ENCODE measurements at regions not wholly inside any gene's neighbourhood (a gene's known extent, or its start where the extent isn't known, plus 50 kb on each side); places are given as distances from the start of the nearest gene placed in this dataset.

GRCh38 chr15:53203454-53203853, 413.3 kb upstream of the ONECUT1 start:
- Histone ChIP-seq H3K4me2 (ENCODE audit: low read depth, low read length, poor library complexity, severe bottlenecking) (no peak overlapping the region), H3K27me3 (ENCODE audit: low read length) (no peaks in the 10 kb centered on the region), H2AFZ (ENCODE audit: low read depth, low read length, severe bottlenecking) (no peak overlapping the region), H3K79me2 (ENCODE audit: insufficient read depth, low read length) (no peaks in the 10 kb centered on the region), H3K36me3 (ENCODE audit: low read length) (no peaks in the 10 kb centered on the region), H4K20me1 (ENCODE audit: low read depth, low read length) (no peaks in the 10 kb centered on the region), H3K9me3 (ENCODE audit: insufficient read depth, low read length) (no peaks in the 10 kb centered on the region), H3K27ac (ENCODE audit: low read depth, low read length) (no peak overlapping the region), H3K9ac (ENCODE audit: low read length) (no peak overlapping the region), H3K9me2 (replicated peaks; ENCODE audit: insufficient read depth, low read length) (no peaks in the 10 kb centered on the region), H3F3A (ENCODE audit: insufficient read depth) (no peaks in the 10 kb centered on the region), H3K4me3 (ENCODE audit: insufficient read depth, low read length, poor library complexity, severe bottlenecking) (no peak overlapping the region)
- TF ChIP-seq, protein P1, sequence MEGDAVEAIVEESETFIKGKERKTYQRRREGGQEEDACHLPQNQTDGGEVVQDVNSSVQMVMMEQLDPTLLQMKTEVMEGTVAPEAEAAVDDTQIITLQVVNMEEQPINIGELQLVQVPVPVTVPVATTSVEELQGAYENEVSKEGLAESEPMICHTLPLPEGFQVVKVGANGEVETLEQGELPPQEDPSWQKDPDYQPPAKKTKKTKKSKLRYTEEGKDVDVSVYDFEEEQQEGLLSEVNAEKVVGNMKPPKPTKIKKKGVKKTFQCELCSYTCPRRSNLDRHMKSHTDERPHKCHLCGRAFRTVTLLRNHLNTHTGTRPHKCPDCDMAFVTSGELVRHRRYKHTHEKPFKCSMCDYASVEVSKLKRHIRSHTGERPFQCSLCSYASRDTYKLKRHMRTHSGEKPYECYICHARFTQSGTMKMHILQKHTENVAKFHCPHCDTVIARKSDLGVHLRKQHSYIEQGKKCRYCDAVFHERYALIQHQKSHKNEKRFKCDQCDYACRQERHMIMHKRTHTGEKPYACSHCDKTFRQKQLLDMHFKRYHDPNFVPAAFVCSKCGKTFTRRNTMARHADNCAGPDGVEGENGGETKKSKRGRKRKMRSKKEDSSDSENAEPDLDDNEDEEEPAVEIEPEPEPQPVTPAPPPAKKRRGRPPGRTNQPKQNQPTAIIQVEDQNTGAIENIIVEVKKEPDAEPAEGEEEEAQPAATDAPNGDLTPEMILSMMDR (IDR thresholded peaks at IDR 0.05; ENCODE audit: insufficient read depth, low read length, poor library complexity, severe bottlenecking), result no peak
- TF ChIP-seq EZH2phosphoT487 (conservative IDR thresholded peaks at IDR 0.05; ENCODE audit: low read length), result no peak

GRCh38 chr15:53202876-53203275, 412.7 kb upstream of the ONECUT1 start:
- Histone ChIP-seq H3K9me2 (replicated peaks; ENCODE audit: insufficient read depth, low read length) (no peaks in the 10 kb centered on the region), H3F3A (ENCODE audit: insufficient read depth) (no peaks in the 10 kb centered on the region), H3K4me3 (ENCODE audit: insufficient read depth, low read length, poor library complexity, severe bottlenecking) (no peak overlapping the region), H3K79me2 (ENCODE audit: insufficient read depth, low read length) (no peaks in the 10 kb centered on the region), H3K27me3 (ENCODE audit: low read length) (no peaks in the 10 kb centered on the region), H3K36me3 (ENCODE audit: low read length) (no peaks in the 10 kb centered on the region), H4K20me1 (ENCODE audit: low read depth, low read length) (no peaks in the 10 kb centered on the region), H3K9ac (ENCODE audit: low read length) (no peak overlapping the region), H3K9me3 (ENCODE audit: insufficient read depth, low read length) (no peaks in the 10 kb centered on the region), H2AFZ (ENCODE audit: low read depth, low read length, severe bottlenecking) (no peak overlapping the region), H3K4me2 (ENCODE audit: low read depth, low read length, poor library complexity, severe bottlenecking) (no peak overlapping the region), H3K27ac (ENCODE audit: low read depth, low read length) (no peak overlapping the region)
- TF ChIP-seq, protein P1 (IDR thresholded peaks at IDR 0.05; ENCODE audit: insufficient read depth, low read length, poor library complexity, severe bottlenecking), result no peak
- no peak for TF ChIP-seq EZH2phosphoT487 (conservative IDR thresholded peaks at IDR 0.05; ENCODE audit: low read length)

DNA sequence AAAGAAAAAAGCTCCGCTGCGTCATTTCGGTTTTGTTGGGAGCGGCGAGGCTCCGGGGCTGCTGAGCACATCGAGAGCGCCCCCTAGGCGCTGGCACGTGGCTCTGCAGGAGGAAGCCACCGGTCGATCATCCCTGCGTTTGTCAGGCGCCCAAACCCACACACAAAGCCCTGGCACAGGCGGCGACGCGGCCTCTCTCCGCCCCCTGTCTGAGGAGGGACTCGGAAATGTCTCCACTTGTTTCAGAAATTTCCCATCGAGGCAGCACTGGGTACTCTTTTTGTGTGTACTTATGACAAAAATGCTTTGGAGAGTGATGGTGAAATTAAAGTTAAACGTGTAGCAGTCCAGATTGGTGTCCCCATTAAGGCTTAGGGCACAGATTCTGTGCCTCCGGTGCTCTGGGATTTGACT, 407.3 kb upstream of the ONECUT1 start:
- H3K79me2 ChIP-seq (ENCODE audit: insufficient read depth, low read length), result no peaks in the 10 kb centered on the region
- H3K4me3 ChIP-seq (ENCODE audit: insufficient read depth, low read length, poor library complexity, severe bottlenecking), result no peak overlapping the region
- no peaks in the 10 kb centered on the region for H3F3A ChIP-seq (ENCODE audit: insufficient read depth)
- H3K4me2 ChIP-seq (ENCODE audit: low read depth, low read length, poor library complexity, severe bottlenecking), result no peak overlapping the region
- H3K36me3 ChIP-seq (ENCODE audit: low read length), result no peaks in the 10 kb centered on the region
- H3K27me3 ChIP-seq (ENCODE audit: low read length), result no peaks in the 10 kb centered on the region
- H3K9me3 ChIP-seq (ENCODE audit: insufficient read depth, low read length), result no peaks in the 10 kb centered on the region
- no peak overlapping the region for H3K27ac ChIP-seq (ENCODE audit: low read depth, low read length)
- no peak overlapping the region for H2AFZ ChIP-seq (ENCODE audit: low read depth, low read length, severe bottlenecking)
- H3K9ac ChIP-seq (ENCODE audit: low read length), result no peak overlapping the region
- no peaks in the 10 kb centered on the region for H3K9me2 ChIP-seq (replicated peaks; ENCODE audit: insufficient read depth, low read length)
- H4K20me1 ChIP-seq (ENCODE audit: low read depth, low read length), result no peaks in the 10 kb centered on the region
- TF ChIP-seq EZH2phosphoT487 (conservative IDR thresholded peaks at IDR 0.05; ENCODE audit: low read length), result no peak
- TF ChIP-seq, protein P1 (IDR thresholded peaks at IDR 0.05; ENCODE audit: insufficient read depth, low read length, poor library complexity, severe bottlenecking), result peak; percentile 85

Measured in SU-DHL-6 (cell line).